ENCODE measurements at regions not wholly inside any gene's neighbourhood (a gene's known extent, or its start where the extent isn't known, plus 50 kb on each side); places are given as distances from the start of the nearest gene placed in this dataset.

DNA sequence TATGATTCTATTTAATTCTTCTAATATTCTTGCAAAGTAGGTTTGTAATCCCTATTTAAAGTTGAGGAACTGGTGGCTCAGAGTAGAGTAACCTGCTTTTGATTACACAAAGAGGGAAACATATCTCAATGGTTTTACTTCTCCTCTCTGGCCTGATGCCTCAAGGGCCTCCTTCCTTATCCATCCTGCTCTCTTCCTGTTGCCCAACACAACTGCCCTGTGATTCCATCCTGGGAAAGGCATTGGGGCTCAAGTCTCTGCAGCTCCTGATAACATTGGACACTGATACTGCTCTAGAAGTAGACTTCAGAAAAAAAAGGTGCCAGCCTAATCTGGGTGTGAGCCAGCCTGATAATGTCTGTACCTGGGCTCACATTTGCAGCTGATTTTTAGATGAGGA, 75.8 kb downstream of the RDH14 start:
- H3K4me3 ChIP-seq (ENCODE audit: control insufficient read depth, low read depth, low read length): no peak overlapping the region
- TF ChIP-seq CTCF (IDR thresholded peaks at IDR 0.05; ENCODE audit: control insufficient read depth, insufficient read depth, low read depth, low read length, missing control alignments): no peak
- no peak for DNase-seq (ENCODE audit: low read depth)

- no peak for TF ChIP-seq CTCF (IDR thresholded peaks at IDR 0.05; ENCODE audit: control insufficient read depth, insufficient read depth, low read depth, low read length, missing control alignments)
- no peak for DNase-seq (ENCODE audit: low read depth)
- H3K4me3 ChIP-seq (ENCODE audit: control insufficient read depth, low read depth, low read length): no peak overlapping the region
Measured at GRCh38 chr2:18483896-18484295, 76.6 kb downstream of the RDH14 start.

DNA sequence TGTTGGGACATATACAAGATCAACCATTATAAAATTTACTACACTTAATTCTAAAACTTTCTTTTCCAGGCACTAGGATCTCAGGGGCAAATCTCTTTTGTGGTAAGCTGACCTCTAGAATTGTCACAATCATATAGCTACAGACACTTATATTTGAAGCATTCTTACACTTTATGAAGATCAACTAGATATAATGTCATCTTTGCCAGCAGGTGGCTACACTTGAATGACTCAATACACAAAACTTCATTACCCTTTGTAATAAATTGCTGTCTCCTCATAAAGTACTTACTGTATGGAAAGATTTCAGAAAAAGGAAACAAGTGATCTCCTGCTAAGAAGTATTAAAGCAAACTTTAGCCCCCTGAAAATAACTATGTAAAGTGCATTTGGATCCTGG, 77.8 kb downstream of the RDH14 start:
- TF ChIP-seq CTCF (IDR thresholded peaks at IDR 0.05; ENCODE audit: control insufficient read depth, insufficient read depth, low read depth, low read length, missing control alignments): no peak
- H3K4me3 ChIP-seq (ENCODE audit: control insufficient read depth, low read depth, low read length): no peak overlapping the region
- DNase-seq (ENCODE audit: low read depth): no peak

DNA sequence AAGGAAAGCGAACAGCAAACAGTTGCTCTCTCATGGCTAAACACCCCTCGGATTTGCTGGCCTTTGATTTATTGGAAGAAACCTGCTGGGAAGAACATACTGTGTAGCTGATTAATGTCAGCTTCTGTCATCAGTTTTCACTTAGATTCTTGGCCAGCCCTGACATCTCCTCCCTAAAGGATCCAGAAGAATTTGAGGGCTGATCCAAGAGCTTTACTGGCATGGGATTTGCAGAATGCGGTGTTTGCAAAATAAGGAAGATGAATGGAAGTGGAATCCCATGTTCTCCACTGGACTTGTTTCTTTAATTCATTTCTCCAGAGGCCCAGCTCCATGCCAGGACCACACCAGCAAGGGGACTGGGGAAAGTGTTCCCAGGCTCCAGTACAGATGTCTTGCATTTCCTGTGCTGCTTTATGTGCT, 80.5 kb downstream of the RDH14 start:
- no peak for TF ChIP-seq CTCF (IDR thresholded peaks at IDR 0.05; ENCODE audit: control insufficient read depth, insufficient read depth, low read depth, low read length, missing control alignments)
- DNase-seq (ENCODE audit: low read depth): peak; percentile 17
- H3K4me3 ChIP-seq (ENCODE audit: control insufficient read depth, low read depth, low read length): no peak overlapping the region

- no peak overlapping the region for H3K4me3 ChIP-seq (ENCODE audit: control insufficient read depth, low read depth, low read length)
- no peak for TF ChIP-seq CTCF (IDR thresholded peaks at IDR 0.05; ENCODE audit: control insufficient read depth, insufficient read depth, low read depth, low read length, missing control alignments)
- no peak for DNase-seq (ENCODE audit: low read depth)
Measured at GRCh38 chr2:18477293-18477692, 83.2 kb downstream of the RDH14 start.

- no peak overlapping the region for H3K4me3 ChIP-seq (ENCODE audit: control insufficient read depth, low read depth, low read length)
- TF ChIP-seq CTCF (IDR thresholded peaks at IDR 0.05; ENCODE audit: control insufficient read depth, insufficient read depth, low read depth, low read length, missing control alignments): no peak
- DNase-seq (ENCODE audit: low read depth): no peak
Measured at GRCh38 chr2:18476484-18476883, 84.0 kb downstream of the RDH14 start.

GRCh38 chr2:18475884-18476283, 84.6 kb downstream of the RDH14 start:
- no peak overlapping the region for H3K4me3 ChIP-seq (ENCODE audit: control insufficient read depth, low read depth, low read length)
- no peak for DNase-seq (ENCODE audit: low read depth)
- TF ChIP-seq CTCF (IDR thresholded peaks at IDR 0.05; ENCODE audit: control insufficient read depth, insufficient read depth, low read depth, low read length, missing control alignments): no peak

All from AG09309 (cell line).